ENCODE measurements at regions not wholly inside any gene's neighbourhood (a gene's known extent, or its start where the extent isn't known, plus 50 kb on each side); places are given as distances from the start of the nearest gene placed in this dataset.

DNA sequence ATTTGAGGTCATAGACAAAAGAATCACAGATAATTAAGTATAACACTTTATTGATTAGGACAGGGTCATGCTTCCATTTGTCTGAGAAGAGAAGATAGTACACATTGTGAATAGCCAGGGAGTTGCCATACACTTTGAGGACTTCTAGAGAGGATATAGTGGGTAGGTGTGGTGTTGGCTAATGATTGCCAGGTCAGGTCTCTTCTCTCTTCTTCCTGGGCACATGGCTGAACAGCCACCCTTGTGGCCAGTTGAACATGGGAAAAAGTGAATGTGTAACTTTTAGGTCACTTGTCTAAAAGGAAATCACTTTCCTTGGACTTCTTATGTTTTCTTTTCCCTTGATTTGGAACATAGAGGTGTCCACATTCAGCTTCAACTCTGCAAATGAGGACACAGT, 772.1 kb upstream of the MAP3K7 start:
- TF ChIP-seq CTCF (IDR thresholded peaks at IDR 0.05) (no peak), POLR2A (IDR thresholded peaks at IDR 0.05; ENCODE audit: low read length) (no peak), POLR2AphosphoS2 (conservative IDR thresholded peaks at IDR 0.05; ENCODE audit: low read length) (no peak), BHLHE40 (IDR thresholded peaks at IDR 0.05; ENCODE audit: low read depth, low read length) (no peak)
- TF ChIP-seq, protein P1, sequence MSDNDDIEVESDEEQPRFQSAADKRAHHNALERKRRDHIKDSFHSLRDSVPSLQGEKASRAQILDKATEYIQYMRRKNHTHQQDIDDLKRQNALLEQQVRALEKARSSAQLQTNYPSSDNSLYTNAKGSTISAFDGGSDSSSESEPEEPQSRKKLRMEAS (IDR thresholded peaks at IDR 0.05) = no peak
- TF ChIP-seq, protein P2, sequence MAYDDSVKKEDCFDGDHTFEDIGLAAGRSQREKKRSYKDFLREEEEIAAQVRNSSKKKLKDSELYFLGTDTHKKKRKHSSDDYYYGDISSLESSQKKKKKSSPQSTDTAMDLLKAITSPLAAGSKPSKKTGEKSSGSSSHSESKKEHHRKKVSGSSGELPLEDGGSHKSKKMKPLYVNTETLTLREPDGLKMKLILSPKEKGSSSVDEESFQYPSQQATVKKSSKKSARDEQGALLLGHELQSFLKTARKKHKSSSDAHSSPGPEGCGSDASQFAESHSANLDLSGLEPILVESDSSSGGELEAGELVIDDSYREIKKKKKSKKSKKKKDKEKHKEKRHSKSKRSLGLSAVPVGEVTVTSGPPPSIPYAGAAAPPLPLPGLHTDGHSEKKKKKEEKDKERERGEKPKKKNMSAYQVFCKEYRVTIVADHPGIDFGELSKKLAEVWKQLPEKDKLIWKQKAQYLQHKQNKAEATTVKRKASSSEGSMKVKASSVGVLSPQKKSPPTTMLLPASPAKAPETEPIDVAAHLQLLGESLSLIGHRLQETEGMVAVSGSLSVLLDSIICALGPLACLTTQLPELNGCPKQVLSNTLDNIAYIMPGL (CRISPR knock-in tag; IDR thresholded peaks at IDR 0.05; ENCODE audit: borderline replicate concordance) = no peak
